ENCODE measurements at regions not wholly inside any gene's neighbourhood (a gene's known extent, or its start where the extent isn't known, plus 50 kb on each side); places are given as distances from the start of the nearest gene placed in this dataset.
A peak's percentile ranks its signal among the peaks of the same experiment; 100 is the strongest.

- FAIRE-seq = no peak
These were observed 197.8 kb downstream of the TTC8 start for GRCh38 chr14:89022274-89022673.

GRCh38 chr14:89024691-89025090, 200.2 kb downstream of the TTC8 start:
- no peak for FAIRE-seq

DNA sequence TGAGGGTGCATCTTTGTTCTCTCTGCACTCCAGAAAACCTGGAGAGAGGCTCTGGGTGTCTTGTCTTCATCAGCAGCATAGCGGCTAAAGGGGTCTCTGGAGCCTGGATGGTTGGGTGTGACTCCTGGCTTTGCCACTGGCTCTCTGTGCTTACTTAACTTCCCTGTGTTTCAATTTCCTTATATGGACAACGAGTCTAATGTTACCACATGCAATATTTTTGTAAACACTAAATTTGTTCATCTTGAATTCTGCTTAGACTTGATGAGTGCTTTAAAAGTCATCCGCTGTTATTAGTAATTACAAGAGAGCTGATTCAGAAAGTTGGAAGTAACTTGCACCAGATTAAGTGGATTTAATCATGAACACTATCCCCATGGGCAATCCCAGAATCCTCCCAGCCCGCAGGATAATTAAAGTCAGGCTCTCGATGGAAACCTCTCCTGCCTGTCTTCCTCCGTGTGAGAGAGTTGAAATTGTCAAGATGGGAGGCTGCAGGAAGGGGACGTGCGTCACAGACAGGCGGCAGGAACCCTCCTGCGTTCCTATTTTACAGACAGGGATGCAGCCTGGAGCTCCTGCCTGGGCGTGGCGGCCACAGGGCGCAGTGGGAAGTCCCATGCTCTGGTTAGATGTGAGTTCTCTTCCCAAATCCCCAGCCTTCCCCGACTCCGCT, 201.2 kb downstream of the TTC8 start:
- FAIRE-seq = no peak

DNA sequence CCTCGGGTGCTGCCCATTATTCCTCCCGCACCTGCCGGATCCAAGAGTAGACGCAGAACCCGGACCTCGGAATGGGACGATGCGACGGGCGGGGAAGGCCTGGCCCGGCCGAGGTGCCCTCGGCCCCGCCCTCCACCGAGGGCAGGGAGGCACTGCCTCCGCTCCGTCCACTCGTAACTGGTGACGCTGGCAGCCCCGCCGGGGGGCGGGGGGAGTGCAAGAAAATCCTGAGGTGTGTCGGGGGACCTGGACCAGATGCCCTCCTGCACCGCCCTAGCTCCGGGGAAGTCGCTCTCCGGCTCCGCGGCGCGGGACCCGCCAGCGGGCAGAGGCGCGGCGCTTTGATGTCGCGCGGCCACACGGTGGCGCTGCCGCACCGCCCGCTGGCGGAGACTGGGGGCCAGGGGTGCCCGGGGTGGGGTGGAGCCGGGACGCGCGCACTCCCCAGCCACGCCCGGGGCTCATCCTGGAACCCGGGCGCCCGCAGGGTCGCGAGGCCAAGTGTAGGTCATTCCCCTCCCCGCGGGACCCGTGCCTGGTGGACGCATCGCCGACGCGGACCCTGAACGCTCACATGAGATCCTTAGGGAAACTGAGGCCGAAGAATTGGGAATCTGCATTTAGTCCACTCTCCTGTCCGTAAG, 202.8 kb downstream of the TTC8 start:
- FAIRE-seq = no peak

- FAIRE-seq = no peak
These were observed 204.1 kb downstream of the TTC8 start for GRCh38 chr14:89028462-89029134.

- FAIRE-seq = no peak
These were observed 205.7 kb downstream of the TTC8 start for GRCh38 chr14:89029961-89030694.

GRCh38 chr14:89030921-89031320, 206.5 kb downstream of the TTC8 start:
- FAIRE-seq = no peak

GRCh38 chr14:89032086-89032649, 207.7 kb downstream of the TTC8 start:
- FAIRE-seq = no peak

DNA sequence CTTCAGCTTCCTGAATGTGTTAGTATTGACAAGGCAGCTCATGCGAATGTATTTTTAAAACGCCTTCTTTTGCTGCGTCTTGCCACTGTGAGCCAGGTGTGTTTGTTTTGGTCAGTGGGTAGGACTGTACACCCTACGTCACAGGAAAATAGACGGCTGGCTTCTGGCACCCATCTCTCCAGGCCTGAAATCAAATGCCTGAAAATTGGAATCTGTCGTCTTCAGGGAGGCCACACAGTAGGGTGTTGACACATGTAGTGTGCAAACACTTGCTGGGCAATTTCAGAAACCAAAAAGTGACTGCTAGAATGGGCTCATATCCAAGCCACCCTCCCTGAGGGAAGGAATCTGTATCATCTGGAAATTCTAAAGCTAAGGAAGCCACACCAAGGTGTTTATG, 209.3 kb downstream of the TTC8 start:
- no peak for FAIRE-seq

- FAIRE-seq = no peak
These were observed 211.9 kb downstream of the TTC8 start for GRCh38 chr14:89036371-89036770.

GRCh38 chr14:89037065-89037464, 212.6 kb downstream of the TTC8 start:
- FAIRE-seq = no peak

DNA sequence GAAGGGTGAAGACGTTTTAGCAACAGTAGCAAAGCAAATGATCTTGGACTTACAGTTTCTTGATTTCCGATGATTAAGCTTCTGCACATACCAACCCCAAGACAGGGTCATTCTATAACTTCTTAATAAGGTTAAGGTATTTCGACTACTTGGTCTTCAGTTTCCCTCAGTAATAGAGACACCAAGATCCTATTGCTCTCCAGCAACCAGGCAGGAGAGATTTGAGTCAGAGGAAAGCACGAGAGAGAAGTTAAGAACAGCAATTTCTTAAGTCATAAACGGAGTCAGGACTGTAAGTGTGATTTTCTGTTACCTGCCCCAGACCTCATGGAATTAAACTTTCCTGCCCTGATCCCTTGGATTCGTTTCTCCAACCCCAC, 215.6 kb downstream of the TTC8 start:
- FAIRE-seq = no peak

DNA sequence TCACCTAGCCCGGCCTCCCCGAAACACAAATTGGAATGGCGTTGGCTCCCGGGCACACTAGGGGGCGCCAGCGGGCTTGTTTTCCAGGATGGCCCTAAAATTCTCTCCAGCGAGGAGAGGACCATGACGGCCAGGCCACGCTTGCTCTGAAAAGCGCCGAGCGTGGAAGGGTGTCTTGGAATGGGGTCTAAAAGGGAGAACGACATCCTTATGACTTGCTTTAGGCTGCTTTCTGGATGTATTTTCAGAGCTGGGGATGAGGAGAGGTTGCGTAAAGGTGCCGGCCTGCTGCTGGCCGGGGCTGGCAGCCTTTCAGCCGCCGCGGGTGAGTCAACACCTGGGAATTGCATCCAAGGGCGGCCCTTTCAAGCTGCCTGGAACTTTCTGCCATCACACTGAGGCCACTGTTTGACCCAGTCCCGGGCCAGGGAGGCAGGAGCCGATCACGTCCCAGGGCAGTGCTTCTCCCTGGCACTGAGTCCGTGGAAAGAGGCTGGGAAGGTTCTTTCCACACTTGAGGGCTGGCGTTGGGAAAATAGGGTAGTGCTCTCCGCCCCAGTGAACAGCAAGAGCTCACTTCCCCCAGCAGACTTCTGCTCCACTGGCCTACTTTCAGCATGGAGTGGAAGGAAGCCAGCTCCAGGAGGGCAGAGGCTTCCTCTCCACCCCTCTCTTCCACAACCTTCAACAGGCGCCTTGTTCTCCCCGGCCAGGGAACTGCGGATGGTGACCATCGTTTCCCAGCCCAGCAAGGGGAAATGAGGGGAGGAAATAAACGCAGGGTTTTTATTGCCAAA, 216.2 kb downstream of the TTC8 start:
- peak; percentile 72 for FAIRE-seq

- peak; percentile 46 for FAIRE-seq
These were observed 216.8 kb downstream of the TTC8 start for GRCh38 chr14:89041257-89041582.

GRCh38 chr14:89042021-89042420, 217.6 kb downstream of the TTC8 start:
- no peak for FAIRE-seq

GRCh38 chr14:89053303-89053702, 228.9 kb downstream of the TTC8 start:
- no peak for FAIRE-seq

- FAIRE-seq = no peak
These were observed 231.9 kb downstream of the TTC8 start for GRCh38 chr14:89056394-89056793.

- no peak for FAIRE-seq
These were observed 234.2 kb downstream of the TTC8 start for GRCh38 chr14:89058697-89059096.

DNA sequence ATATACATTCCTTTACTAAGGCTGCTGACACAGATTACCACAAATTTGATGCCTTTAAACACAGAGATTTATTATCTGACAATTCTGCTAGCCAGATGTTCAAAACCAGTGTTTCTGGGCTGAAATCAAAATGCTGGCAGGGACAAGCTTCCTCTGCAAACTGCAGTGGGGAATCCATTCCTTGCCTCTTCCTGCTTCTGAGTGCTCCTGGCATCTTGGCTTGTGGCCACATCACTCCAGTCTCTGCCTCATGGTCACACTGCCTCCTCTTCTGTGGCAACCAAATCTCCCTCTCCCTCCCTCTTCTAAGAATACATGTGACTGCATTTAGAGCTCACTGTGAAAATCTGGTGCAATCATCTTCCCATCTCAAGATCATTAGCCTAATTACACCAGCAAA, 235.7 kb downstream of the TTC8 start:
- no peak for FAIRE-seq

- no peak for FAIRE-seq
These were observed 237.2 kb downstream of the TTC8 start for GRCh38 chr14:89061696-89062095.

GRCh38 chr14:89065879-89066278, 241.4 kb downstream of the TTC8 start:
- no peak for FAIRE-seq

DNA sequence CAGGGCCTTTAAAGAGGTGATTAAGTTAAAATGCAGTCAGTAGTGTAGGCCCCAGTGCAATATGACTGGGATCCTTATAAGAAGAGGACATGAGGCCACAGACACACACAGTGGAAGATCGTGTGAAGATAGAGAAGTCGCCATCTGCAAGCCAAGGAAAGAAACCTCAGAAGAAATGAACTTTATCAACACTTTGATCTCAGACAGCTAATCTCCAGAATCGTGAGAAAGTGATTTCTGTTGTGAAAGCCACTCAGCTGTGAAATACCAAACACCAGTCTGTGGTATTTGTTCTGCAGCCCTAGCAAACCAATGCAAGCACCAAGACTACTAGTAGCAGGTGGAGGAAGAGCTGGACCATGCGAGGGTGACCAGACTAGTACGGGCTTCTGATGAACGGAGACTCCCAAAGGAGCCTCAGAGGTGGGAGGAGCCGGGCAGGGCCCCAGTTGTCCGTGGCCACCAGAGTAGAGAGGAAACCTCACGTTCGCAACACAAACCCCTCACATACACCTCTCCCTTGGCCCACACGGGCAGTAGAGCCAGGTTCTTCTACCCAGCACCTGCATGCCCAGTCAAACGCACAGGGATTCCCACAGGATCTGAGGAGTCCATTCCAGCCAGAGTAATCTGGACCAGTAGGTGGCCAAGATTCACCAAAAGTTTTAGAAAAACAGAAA, 243.0 kb downstream of the TTC8 start:
- FAIRE-seq = no peak
